ENCODE measurements at regions not wholly inside any gene's neighbourhood (a gene's known extent, or its start where the extent isn't known, plus 50 kb on each side); places are given as distances from the start of the nearest gene placed in this dataset.

GRCh38 chr5:56763711-56764466, 51.5 kb upstream of the MAP3K1 start (continued):
- TF ChIP-seq, protein P1, sequence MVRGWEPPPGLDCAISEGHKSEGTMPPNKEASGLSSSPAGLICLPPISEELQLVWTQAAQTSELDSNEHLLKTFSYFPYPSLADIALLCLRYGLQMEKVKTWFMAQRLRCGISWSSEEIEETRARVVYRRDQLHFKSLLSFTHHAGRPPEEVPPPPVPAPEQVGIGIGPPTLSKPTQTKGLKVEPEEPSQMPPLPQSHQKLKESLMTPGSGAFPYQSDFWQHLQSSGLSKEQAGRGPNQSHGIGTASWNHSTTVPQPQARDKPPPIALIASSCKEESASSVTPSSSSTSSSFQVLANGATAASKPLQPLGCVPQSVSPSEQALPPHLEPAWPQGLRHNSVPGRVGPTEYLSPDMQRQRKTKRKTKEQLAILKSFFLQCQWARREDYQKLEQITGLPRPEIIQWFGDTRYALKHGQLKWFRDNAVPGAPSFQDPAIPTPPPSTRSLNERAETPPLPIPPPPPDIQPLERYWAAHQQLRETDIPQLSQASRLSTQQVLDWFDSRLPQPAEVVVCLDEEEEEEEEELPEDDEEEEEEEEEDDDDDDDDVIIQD (CRISPR knock-in tag; IDR thresholded peaks at IDR 0.05) = no peak
- TF ChIP-seq ELF1 (tag; IDR thresholded peaks at IDR 0.05) = peak; percentile 59
- TF ChIP-seq CBX5 (IDR thresholded peaks at IDR 0.05; ENCODE audit: borderline replicate concordance, low read depth) = no peak
- no peak for TF ChIP-seq PHF20 (IDR thresholded peaks at IDR 0.05; ENCODE audit: partially characterized antibody)
- TF ChIP-seq RBBP5 (IDR thresholded peaks at IDR 0.05; ENCODE audit: borderline replicate concordance, insufficient read depth, low read length, poor library complexity, severe bottlenecking) = no peak
- no peak for TF ChIP-seq ZKSCAN3 (CRISPR knock-in tag; IDR thresholded peaks at IDR 0.05)
- TF ChIP-seq FOXJ2 (tag; IDR thresholded peaks at IDR 0.05) = no peak
- TF ChIP-seq FIP1L1 (IDR thresholded peaks at IDR 0.05; ENCODE audit: low read depth, low read length, poor library complexity, severe bottlenecking) = no peak
- no peak for TF ChIP-seq ZNF282 (CRISPR knock-in tag; IDR thresholded peaks at IDR 0.05)
- TF ChIP-seq, protein P2, sequence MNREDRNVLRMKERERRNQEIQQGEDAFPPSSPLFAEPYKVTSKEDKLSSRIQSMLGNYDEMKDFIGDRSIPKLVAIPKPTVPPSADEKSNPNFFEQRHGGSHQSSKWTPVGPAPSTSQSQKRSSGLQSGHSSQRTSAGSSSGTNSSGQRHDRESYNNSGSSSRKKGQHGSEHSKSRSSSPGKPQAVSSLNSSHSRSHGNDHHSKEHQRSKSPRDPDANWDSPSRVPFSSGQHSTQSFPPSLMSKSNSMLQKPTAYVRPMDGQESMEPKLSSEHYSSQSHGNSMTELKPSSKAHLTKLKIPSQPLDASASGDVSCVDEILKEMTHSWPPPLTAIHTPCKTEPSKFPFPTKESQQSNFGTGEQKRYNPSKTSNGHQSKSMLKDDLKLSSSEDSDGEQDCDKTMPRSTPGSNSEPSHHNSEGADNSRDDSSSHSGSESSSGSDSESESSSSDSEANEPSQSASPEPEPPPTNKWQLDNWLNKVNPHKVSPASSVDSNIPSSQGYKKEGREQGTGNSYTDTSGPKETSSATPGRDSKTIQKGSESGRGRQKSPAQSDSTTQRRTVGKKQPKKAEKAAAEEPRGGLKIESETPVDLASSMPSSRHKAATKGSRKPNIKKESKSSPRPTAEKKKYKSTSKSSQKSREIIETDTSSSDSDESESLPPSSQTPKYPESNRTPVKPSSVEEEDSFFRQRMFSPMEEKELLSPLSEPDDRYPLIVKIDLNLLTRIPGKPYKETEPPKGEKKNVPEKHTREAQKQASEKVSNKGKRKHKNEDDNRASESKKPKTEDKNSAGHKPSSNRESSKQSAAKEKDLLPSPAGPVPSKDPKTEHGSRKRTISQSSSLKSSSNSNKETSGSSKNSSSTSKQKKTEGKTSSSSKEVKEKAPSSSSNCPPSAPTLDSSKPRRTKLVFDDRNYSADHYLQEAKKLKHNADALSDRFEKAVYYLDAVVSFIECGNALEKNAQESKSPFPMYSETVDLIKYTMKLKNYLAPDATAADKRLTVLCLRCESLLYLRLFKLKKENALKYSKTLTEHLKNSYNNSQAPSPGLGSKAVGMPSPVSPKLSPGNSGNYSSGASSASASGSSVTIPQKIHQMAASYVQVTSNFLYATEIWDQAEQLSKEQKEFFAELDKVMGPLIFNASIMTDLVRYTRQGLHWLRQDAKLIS (CRISPR knock-in tag; IDR thresholded peaks at IDR 0.05) = no peak
- TF ChIP-seq HOXB6 (CRISPR knock-in tag; IDR thresholded peaks at IDR 0.05; ENCODE audit: borderline replicate concordance) = no peak
- TF ChIP-seq BACH1 (tag; IDR thresholded peaks at IDR 0.05) = peak; percentile 34; the same call in 1 of the 2 replicates
- no peak for TF ChIP-seq ARID3B (CRISPR knock-in tag; IDR thresholded peaks at IDR 0.05; ENCODE audit: borderline replicate concordance)
- TF ChIP-seq CBFA2T2 (conservative IDR thresholded peaks at IDR 0.05) = peak; percentile 91
- TF ChIP-seq PYGO2 (tag; IDR thresholded peaks at IDR 0.05) = no peak
- TF ChIP-seq, protein P3, sequence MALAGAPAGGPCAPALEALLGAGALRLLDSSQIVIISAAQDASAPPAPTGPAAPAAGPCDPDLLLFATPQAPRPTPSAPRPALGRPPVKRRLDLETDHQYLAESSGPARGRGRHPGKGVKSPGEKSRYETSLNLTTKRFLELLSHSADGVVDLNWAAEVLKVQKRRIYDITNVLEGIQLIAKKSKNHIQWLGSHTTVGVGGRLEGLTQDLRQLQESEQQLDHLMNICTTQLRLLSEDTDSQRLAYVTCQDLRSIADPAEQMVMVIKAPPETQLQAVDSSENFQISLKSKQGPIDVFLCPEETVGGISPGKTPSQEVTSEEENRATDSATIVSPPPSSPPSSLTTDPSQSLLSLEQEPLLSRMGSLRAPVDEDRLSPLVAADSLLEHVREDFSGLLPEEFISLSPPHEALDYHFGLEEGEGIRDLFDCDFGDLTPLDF (CRISPR knock-in tag; IDR thresholded peaks at IDR 0.05) = no peak
- peak; percentile 75 for TF ChIP-seq FOXM1 (IDR thresholded peaks at IDR 0.05; ENCODE audit: low read depth)
- no peak for TF ChIP-seq FOXM1 (CRISPR knock-in tag; IDR thresholded peaks at IDR 0.05; ENCODE audit: low read depth)
- TF ChIP-seq TCF7L2 (IDR thresholded peaks at IDR 0.05; ENCODE audit: low read depth, low read length) = no peak
- TF ChIP-seq CBX3 (IDR thresholded peaks at IDR 0.05; ENCODE audit: borderline replicate concordance in 1 of 2, low read length in 2 of 2) = no peak

Data from K562 (cell line).